SK-N-SH (cell line): ENCODE measurements at regions not wholly inside any gene's neighbourhood (a gene's known extent, or its start where the extent isn't known, plus 50 kb on each side); places are given as distances from the start of the nearest gene placed in this dataset.

ENCODE experiments used
- EP300 ChIP-seq, 2 experiments: IDR thresholded peaks; 2 replicates each; pipeline versions ENCODE4 v1.4.0 to v1.6.1; 2012; ENCODE audit warnings: borderline replicate concordance in 1 of 2, low read depth in 1 of 2, low read length in 1 of 2
- EZH2phosphoT487 ChIP-seq: fragments of 200-600 bp; sonication (generic); IDR thresholded peaks from 2 replicates; pipeline ENCODE4 v1.6.1; 2017; ENCODE audit warnings: low read depth, mixed run types, mild to moderate bottlenecking, antibody characterized with exemption, moderate library complexity, borderline replicate concordance
- FOXM1 ChIP-seq: IDR thresholded peaks from 2 replicates; pipeline ENCODE4 v1.4.0; 2012; ENCODE audit warnings: low read depth, mild to moderate bottlenecking
- GATA2 ChIP-seq: sonication (generic); formaldehyde crosslinking; IDR thresholded peaks from 2 replicates; pipeline ENCODE4 v1.5.0; 2020; ENCODE audit warnings: mild to moderate bottlenecking, missing genetic modification reagents
- POLR2AphosphoS5 ChIP-seq: IDR thresholded peaks from 2 replicates; pipeline ENCODE4 v1.6.1; 2012; ENCODE audit warnings: low read depth, low read length
- RFX5 ChIP-seq: IDR thresholded peaks from 2 replicates; pipeline ENCODE4 v1.6.1; 2012; ENCODE audit warnings: mild to moderate bottlenecking, improper control_type of control experiment, low read length
- RXRA ChIP-seq: IDR thresholded peaks from 2 replicates; pipeline ENCODE4 v1.4.0; 2012; ENCODE audit warnings: low read depth, mild to moderate bottlenecking, borderline replicate concordance
- SMC3 ChIP-seq: IDR thresholded peaks from 2 replicates; pipeline ENCODE4 v1.6.1; 2012; ENCODE audit warnings: low read depth, low read length, improper control_type of control experiment
- TEAD4 ChIP-seq: IDR thresholded peaks from 2 replicates; pipeline ENCODE4 v1.4.0; 2012; ENCODE audit warnings: mild to moderate bottlenecking, borderline replicate concordance; ENCODE audit not compliant: insufficient read depth
- TF ChIP-seq, protein P1 (sequence below): fragments of 200-600 bp; sonication (generic); IDR thresholded peaks from 2 replicates; pipeline ENCODE4 v1.6.1; 2017; ENCODE audit warnings: antibody characterized with exemption, mild to moderate bottlenecking, moderate library complexity
- TF ChIP-seq, protein P2 (sequence below): IDR thresholded peaks from 2 replicates; pipeline ENCODE4 v1.4.0; 2012; ENCODE audit warnings: low read depth, borderline replicate concordance
- TF ChIP-seq, protein P3 (sequence below): IDR thresholded peaks from 2 replicates; pipeline ENCODE4 v1.4.0; 2012; ENCODE audit warnings: low read depth, borderline replicate concordance
- TF ChIP-seq, protein P4 (sequence below): IDR thresholded peaks from 2 replicates; pipeline ENCODE4 v1.6.1; 2012; ENCODE audit warnings: mild to moderate bottlenecking, low read depth, low read length, moderate library complexity

DNA sequence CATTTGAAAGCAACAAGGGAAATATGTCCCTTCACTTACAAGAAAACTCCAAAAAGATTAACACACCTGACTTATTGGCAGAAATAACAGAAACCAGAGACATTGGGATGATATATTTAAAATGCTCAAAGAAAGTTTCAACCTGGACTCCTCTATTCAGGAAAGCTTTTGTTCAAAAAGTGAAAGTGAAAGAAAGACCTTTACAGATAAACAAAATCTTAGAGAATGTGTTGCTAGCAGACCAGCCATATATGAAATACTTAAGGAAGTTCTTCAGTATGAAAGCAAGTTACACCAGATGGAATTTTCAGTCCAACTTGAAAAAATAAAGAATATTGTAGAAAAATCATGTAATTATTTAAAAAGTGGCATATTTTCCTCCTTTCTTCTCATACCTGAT is 1075.1 kb downstream of the NR2F1-AS1 start:
- TF ChIP-seq EZH2phosphoT487 (no peak), RXRA (no peak), POLR2AphosphoS5 (no peak), SMC3 (no peak), TEAD4 (no peak), FOXM1 (no peak), GATA2 (CRISPR knock-in tag) (no peak), RFX5 (no peak), EP300 (IDR thresholded peaks at IDR 0.05; ENCODE audit: borderline replicate concordance in 1 of 2, low read depth in 1 of 2, low read length in 1 of 2) (no peak)
- TF ChIP-seq, protein P1, sequence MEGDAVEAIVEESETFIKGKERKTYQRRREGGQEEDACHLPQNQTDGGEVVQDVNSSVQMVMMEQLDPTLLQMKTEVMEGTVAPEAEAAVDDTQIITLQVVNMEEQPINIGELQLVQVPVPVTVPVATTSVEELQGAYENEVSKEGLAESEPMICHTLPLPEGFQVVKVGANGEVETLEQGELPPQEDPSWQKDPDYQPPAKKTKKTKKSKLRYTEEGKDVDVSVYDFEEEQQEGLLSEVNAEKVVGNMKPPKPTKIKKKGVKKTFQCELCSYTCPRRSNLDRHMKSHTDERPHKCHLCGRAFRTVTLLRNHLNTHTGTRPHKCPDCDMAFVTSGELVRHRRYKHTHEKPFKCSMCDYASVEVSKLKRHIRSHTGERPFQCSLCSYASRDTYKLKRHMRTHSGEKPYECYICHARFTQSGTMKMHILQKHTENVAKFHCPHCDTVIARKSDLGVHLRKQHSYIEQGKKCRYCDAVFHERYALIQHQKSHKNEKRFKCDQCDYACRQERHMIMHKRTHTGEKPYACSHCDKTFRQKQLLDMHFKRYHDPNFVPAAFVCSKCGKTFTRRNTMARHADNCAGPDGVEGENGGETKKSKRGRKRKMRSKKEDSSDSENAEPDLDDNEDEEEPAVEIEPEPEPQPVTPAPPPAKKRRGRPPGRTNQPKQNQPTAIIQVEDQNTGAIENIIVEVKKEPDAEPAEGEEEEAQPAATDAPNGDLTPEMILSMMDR = no peak
- TF ChIP-seq, protein P2, sequence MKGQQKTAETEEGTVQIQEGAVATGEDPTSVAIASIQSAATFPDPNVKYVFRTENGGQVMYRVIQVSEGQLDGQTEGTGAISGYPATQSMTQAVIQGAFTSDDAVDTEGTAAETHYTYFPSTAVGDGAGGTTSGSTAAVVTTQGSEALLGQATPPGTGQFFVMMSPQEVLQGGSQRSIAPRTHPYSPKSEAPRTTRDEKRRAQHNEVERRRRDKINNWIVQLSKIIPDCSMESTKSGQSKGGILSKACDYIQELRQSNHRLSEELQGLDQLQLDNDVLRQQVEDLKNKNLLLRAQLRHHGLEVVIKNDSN = no peak
- TF ChIP-seq, protein P3, sequence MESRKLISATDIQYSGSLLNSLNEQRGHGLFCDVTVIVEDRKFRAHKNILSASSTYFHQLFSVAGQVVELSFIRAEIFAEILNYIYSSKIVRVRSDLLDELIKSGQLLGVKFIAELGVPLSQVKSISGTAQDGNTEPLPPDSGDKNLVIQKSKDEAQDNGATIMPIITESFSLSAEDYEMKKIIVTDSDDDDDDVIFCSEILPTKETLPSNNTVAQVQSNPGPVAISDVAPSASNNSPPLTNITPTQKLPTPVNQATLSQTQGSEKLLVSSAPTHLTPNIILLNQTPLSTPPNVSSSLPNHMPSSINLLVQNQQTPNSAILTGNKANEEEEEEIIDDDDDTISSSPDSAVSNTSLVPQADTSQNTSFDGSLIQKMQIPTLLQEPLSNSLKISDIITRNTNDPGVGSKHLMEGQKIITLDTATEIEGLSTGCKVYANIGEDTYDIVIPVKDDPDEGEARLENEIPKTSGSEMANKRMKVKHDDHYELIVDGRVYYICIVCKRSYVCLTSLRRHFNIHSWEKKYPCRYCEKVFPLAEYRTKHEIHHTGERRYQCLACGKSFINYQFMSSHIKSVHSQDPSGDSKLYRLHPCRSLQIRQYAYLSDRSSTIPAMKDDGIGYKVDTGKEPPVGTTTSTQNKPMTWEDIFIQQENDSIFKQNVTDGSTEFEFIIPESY = no peak
- TF ChIP-seq, protein P4, sequence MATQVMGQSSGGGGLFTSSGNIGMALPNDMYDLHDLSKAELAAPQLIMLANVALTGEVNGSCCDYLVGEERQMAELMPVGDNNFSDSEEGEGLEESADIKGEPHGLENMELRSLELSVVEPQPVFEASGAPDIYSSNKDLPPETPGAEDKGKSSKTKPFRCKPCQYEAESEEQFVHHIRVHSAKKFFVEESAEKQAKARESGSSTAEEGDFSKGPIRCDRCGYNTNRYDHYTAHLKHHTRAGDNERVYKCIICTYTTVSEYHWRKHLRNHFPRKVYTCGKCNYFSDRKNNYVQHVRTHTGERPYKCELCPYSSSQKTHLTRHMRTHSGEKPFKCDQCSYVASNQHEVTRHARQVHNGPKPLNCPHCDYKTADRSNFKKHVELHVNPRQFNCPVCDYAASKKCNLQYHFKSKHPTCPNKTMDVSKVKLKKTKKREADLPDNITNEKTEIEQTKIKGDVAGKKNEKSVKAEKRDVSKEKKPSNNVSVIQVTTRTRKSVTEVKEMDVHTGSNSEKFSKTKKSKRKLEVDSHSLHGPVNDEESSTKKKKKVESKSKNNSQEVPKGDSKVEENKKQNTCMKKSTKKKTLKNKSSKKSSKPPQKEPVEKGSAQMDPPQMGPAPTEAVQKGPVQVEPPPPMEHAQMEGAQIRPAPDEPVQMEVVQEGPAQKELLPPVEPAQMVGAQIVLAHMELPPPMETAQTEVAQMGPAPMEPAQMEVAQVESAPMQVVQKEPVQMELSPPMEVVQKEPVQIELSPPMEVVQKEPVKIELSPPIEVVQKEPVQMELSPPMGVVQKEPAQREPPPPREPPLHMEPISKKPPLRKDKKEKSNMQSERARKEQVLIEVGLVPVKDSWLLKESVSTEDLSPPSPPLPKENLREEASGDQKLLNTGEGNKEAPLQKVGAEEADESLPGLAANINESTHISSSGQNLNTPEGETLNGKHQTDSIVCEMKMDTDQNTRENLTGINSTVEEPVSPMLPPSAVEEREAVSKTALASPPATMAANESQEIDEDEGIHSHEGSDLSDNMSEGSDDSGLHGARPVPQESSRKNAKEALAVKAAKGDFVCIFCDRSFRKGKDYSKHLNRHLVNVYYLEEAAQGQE = no peak
